Activated naive CD8-positive, alpha-beta T cell treated with anti-CD3 and anti-CD28 coated beads, Interleukin-2, amount 10 ng/mL, durations not matched to agents 7 days and 5 days (primary cell): ENCODE measurements at regions not wholly inside any gene's neighbourhood (a gene's known extent, or its start where the extent isn't known, plus 50 kb on each side); places are given as distances from the start of the nearest gene placed in this dataset.

Source experiments
- ATAC-seq: fragments of 150-1000 bp; cut with Tn5 transposase; one replicate; pipeline ENCODE4 v1.10.0; 2021; ENCODE audit warnings: low read depth, moderate library complexity
- POLR2A ChIA-PET: fragments of 350-600 bp; sonication (Branson Sonifier 250); formaldehyde crosslinking; loops from one replicate; lab custom pipeline; 2021; ENCODE audit warnings: antibody characterized with exemption; lab: Charles Lee
- DNase-seq: peaks from one replicate; pipeline ENCODE4 v3.0.0; 2021
- H3K27ac Mint-ChIP-seq: one replicate; pipeline ENCODE4 v1.8.0; 2022; ENCODE audit warnings: mild to moderate bottlenecking, mixed read lengths
- H3K27me3 Mint-ChIP-seq: one replicate; pipeline ENCODE4 v1.8.0; 2022; ENCODE audit warnings: mild to moderate bottlenecking, moderate library complexity, mixed read lengths
- H3K36me3 Mint-ChIP-seq: one replicate; pipeline ENCODE4 v1.8.0; 2021; ENCODE audit warnings: mild to moderate bottlenecking, mixed read lengths
- H3K4me1 Mint-ChIP-seq: one replicate; pipeline ENCODE4 v1.8.0; 2021; ENCODE audit warnings: mixed read lengths
- H3K4me3 Mint-ChIP-seq: one replicate; pipeline ENCODE4 v1.8.0; 2022; ENCODE audit warnings: mild to moderate bottlenecking, moderate library complexity, mixed read lengths
- H3K9me3 Mint-ChIP-seq: one replicate; pipeline ENCODE4 v1.8.0; 2021; ENCODE audit warnings: mixed read lengths

DNA sequence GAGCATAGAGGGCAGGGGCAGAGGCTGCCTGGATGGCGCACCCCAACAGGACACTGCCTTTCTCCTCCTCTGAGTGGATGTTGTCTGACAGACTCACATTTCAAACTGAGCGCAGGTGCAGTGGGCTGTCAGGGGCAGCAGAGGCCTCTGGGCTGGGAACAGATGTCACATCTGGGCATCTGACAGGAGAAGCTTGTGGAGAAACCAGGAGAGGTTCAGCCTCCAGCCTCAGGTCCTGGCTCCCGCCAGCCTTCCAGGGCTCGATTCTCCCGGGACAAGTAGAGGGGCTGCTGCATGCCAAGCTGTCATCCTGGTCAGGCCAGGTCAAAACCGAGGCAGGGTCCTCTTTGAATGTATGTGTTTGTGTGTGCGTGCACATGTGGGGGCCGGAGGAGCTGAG lies 67.7 kb upstream of the SDK2 start:
- Mint-ChIP-seq H3K27ac (no peak overlapping the region), H3K4me1 (peaks cover 9% of the 10 kb centered on the region), H3K9me3 (no peaks in the 10 kb centered on the region), H3K27me3 (peaks cover 22% of the 10 kb centered on the region), H3K4me3 (no peak overlapping the region), H3K36me3 (no peaks in the 10 kb centered on the region)
- no peak for DNase-seq
- POLR2A ChIA-PET: no interaction called here
- ATAC-seq: no peak

DNA sequence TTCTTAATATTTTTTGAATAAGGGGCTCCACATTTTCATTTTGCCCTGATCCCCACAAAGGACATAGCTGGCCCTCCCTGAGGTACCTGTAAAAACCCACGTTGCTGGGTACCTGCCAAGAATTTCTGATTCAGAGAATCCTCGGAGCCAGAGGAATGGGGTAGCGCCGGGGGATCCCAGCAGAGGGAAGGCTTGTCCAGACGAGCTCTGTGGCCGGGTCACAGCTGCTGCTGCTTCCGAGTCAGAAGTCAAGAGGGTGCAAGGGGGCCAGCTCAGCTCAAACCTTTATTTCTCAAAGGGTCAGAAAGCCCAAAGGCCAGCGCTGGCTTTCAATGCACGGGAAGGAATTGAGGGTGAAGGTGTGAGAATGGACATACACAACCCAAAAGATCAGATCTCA lies 68.9 kb upstream of the SDK2 start:
- peaks cover 11% of the 10 kb centered on the region for H3K4me1 Mint-ChIP-seq
- POLR2A ChIA-PET: no interaction called here
- no peak overlapping the region for H3K27ac Mint-ChIP-seq
- DNase-seq: no peak
- H3K9me3 Mint-ChIP-seq: no peaks in the 10 kb centered on the region
- ATAC-seq: no peak
- no peak overlapping the region for H3K4me3 Mint-ChIP-seq
- peaks cover 21% of the 10 kb centered on the region for H3K27me3 Mint-ChIP-seq
- H3K36me3 Mint-ChIP-seq: no peaks in the 10 kb centered on the region

DNA sequence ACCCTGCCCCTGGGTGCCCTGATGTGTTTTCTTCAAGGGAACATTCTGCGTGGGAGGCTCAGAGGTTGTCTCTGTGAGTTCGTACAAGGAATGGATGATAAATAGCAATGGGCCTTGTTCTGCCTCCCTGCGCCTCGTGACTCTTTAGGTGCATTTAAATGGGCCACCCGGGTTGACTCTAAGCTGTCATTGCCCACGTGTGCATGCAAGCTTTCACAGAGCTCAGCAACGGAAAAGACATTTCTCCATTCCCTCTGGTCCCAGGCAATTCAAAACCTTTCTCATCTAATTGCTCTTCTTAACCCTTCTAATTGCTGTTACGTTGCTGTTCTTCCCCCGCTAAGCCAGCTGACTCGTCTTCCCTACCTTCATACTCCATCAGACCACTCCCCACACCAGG lies 71.5 kb upstream of the SDK2 start:
- H3K4me1 Mint-ChIP-seq: peaks cover 8% of the 10 kb centered on the region

DNA sequence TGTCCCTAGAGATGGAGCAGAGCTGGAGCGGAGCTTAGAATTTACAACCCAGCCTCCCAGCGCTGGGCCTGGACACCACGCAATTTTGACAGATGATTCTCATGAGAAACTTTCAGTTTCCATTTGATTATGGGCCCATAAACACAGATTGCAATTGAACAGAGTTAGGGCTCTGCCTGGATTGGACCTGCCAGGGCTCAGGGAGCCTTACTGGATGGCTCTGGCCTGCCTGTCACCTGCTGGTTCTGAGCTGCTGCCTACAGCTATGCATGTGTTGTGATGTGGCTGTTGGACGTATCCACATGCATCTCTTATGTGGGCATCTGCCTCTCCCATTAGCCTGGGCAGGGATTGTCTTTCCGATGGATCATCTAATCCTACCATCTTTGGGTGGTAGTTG lies 73.4 kb upstream of the SDK2 start:
- DNase-seq: no peak
- no peaks in the 10 kb centered on the region for H3K9me3 Mint-ChIP-seq
- no peaks in the 10 kb centered on the region for H3K36me3 Mint-ChIP-seq
- ATAC-seq: no peak
- POLR2A ChIA-PET: interaction anchor here (0.7 kb wide), 1 partner anchor 483 kb away, joined by 3 read pairs; no protein-coding TSS in a partner anchor
- peaks cover 14% of the 10 kb centered on the region for H3K4me1 Mint-ChIP-seq
- no peak overlapping the region for H3K27ac Mint-ChIP-seq
- no peak overlapping the region for H3K4me3 Mint-ChIP-seq
- H3K27me3 Mint-ChIP-seq: peaks cover 13% of the 10 kb centered on the region

More for the DNA sequence above, 71.5 kb upstream of the SDK2 start:
- no peak overlapping the region for H3K4me3 Mint-ChIP-seq
- ATAC-seq (no peak), DNase-seq (no peak)
- H3K9me3 Mint-ChIP-seq: no peaks in the 10 kb centered on the region
- no peaks in the 10 kb centered on the region for H3K36me3 Mint-ChIP-seq
- no peak overlapping the region for H3K27ac Mint-ChIP-seq
- POLR2A ChIA-PET: no interaction called here
- H3K27me3 Mint-ChIP-seq: peaks cover 13% of the 10 kb centered on the region

- DNase-seq (no peak), ATAC-seq (no peak)
- Mint-ChIP-seq H3K27me3 (peaks cover 10% of the 10 kb centered on the region), H3K27ac (no peak overlapping the region), H3K4me1 (peaks cover 21% of the 10 kb centered on the region), H3K36me3 (no peaks in the 10 kb centered on the region), H3K9me3 (no peaks in the 10 kb centered on the region), H3K4me3 (no peak overlapping the region)
- POLR2A ChIA-PET: no interaction called here
Measured at GRCh38 chr17:73718362-73718761, 74.1 kb upstream of the SDK2 start.

GRCh38 chr17:73718912-73719311 lies 74.7 kb upstream of the SDK2 start:
- no peak for DNase-seq
- Mint-ChIP-seq H3K9me3 (no peaks in the 10 kb centered on the region), H3K27ac (no peak overlapping the region), H3K4me1 (peaks cover 21% of the 10 kb centered on the region), H3K36me3 (no peaks in the 10 kb centered on the region), H3K4me3 (no peak overlapping the region), H3K27me3 (peaks cover 11% of the 10 kb centered on the region)
- POLR2A ChIA-PET: no interaction called here
- no peak for ATAC-seq

DNA sequence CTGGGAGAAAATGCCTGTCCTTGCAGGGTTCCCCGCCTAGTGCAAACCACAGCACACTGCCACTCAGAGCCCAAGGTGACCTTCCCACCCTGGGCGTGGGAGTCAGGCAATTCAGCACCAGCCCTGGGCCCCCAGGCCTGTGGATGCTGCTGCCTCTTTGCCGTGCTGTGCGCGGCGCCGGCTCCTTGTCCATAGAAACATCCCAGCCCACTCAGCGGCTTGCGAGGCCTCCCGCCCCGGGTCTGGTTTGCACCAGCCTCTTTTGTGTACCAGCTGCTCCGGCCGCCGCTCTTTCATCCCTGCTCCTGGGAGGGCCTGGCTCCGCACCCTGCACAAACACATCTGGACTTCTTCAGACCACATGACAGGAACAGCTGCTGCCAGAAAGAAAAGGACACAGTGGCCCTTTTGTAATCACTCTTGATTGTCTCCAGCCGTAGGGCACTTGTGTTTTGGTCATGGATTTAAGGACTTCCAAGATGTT lies 75.4 kb upstream of the SDK2 start:
- Mint-ChIP-seq H3K4me3 (no peak overlapping the region), H3K9me3 (no peaks in the 10 kb centered on the region), H3K27ac (peak overlapping the region; percentile 5), H3K27me3 (peaks cover 12% of the 10 kb centered on the region), H3K4me1 (peaks cover 21% of the 10 kb centered on the region), H3K36me3 (no peaks in the 10 kb centered on the region)
- no peak for ATAC-seq
- no peak for DNase-seq
- POLR2A ChIA-PET: no interaction called here

DNA sequence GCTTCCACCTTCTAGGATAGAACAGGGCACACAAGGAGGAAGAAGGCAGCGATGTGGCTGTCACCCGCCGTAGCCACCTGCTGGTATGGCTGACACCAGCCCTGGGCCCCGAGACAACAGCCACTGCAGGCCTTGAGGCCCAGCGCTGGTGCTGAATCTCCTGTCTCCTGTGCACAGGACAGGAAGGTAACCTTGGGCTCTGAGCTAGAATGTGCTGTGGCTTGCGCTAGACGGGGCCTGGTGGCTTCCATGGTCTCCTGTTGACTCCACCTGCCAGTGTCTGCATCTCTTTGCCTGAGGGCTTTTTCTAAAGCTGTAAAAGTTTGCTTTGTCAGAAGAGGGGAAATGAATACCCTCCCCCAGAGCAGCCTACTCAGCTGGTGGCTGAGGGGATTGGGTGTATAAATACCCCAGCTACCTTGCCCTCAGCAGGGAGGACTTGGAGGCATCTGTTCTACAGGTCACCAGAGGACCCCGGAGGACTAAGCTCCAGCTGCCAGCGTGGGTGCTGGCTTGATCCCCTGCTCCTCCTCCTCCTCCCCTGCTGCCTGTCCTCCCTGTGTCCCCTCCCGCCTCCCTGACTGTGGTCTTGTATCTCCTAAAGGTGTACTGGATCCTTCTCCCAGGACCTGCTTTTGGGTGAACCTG lies 76.1 kb upstream of the SDK2 start:
- no peak overlapping the region for H3K4me3 Mint-ChIP-seq
- H3K27me3 Mint-ChIP-seq: peaks cover 10% of the 10 kb centered on the region
- no peak for DNase-seq
- no peak overlapping the region for H3K27ac Mint-ChIP-seq
- no peaks in the 10 kb centered on the region for H3K9me3 Mint-ChIP-seq
- POLR2A ChIA-PET: interaction anchor here (0.7 kb wide), 1 partner anchor 27 kb away, joined by 3 read pairs; no protein-coding TSS in a partner anchor
- ATAC-seq: no peak
- peaks cover 21% of the 10 kb centered on the region for H3K4me1 Mint-ChIP-seq
- no peaks in the 10 kb centered on the region for H3K36me3 Mint-ChIP-seq

DNA sequence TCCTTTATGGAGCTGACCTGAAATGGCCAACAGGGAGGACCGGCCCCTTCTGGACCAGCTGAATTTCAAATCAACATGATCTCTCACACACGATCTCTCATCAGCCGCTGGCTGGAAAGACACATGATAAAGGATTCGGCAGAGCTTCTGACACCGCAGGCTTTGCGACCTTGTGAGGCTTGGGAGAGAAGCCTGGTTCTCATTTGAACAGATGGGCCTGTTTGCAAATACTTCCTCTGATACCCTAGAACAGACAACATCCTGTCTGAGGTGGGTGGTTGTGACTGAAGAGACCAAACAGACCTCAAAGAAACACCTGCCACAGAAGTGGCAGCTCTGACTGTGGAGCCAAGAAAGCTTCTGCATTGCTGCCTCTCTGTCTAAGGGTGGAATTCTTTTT lies 77.9 kb upstream of the SDK2 start:
- DNase-seq: peak; percentile 49
- Mint-ChIP-seq H3K9me3 (no peaks in the 10 kb centered on the region), H3K4me3 (peak overlapping the region; percentile 59), H3K4me1 (peaks cover 21% of the 10 kb centered on the region), H3K27ac (peak overlapping the region; percentile 81), H3K36me3 (no peaks in the 10 kb centered on the region), H3K27me3 (peaks cover 4% of the 10 kb centered on the region)
- ATAC-seq: peak; percentile 97
- POLR2A ChIA-PET: interaction anchor here (0.8 kb wide), 1 partner anchor 129 kb away, joined by 3 read pairs; no protein-coding TSS in a partner anchor

DNA sequence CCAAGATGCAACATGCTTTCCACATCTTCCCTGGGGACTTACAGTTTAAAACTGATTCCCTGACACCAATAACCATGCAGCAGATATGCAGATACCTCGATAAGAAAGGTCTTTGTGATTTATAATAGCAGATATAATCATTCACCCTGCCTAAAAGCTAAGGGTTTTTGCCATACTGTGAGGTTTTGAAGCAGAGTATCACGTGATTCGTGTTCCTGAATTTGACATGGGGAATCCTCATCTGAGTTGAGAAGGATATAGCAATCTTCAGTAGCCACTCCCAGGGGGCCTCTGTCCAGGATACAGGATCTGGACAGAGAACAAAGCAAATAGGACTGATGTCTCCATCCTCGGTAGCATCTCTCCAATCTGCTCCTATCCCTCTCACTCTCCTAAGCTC lies 79.1 kb upstream of the SDK2 start:
- ATAC-seq: no peak
- peaks cover 19% of the 10 kb centered on the region for H3K4me1 Mint-ChIP-seq
- H3K27ac Mint-ChIP-seq: no peak overlapping the region
- no peaks in the 10 kb centered on the region for H3K36me3 Mint-ChIP-seq
- POLR2A ChIA-PET: no interaction called here
- H3K4me3 Mint-ChIP-seq: no peak overlapping the region
- DNase-seq: no peak
- H3K9me3 Mint-ChIP-seq: no peaks in the 10 kb centered on the region
- H3K27me3 Mint-ChIP-seq: peaks cover 4% of the 10 kb centered on the region

DNA sequence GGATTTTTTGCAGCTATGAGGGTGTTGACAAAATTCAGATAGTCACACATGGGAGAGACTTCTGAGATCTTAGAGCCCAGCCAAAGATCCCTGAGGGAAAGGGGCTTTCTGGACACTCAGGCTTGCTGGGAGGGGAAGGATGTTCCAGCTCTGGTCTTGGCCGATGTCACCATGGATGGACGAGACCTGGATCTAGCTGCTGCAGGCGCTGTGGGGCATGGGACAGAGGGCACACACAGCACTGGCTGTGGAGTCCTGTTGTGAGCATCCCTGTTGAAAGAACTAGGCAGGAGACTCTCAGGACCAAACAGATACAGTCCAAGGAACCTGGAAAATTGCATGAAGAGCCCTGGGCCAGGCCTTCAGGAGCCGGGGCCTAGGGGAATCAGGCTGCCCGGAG lies 80.1 kb upstream of the SDK2 start:
- Mint-ChIP-seq H3K27me3 (peaks cover 4% of the 10 kb centered on the region), H3K9me3 (peaks cover under 1% of the 10 kb centered on the region), H3K4me3 (no peak overlapping the region), H3K36me3 (no peaks in the 10 kb centered on the region), H3K27ac (no peak overlapping the region), H3K4me1 (peaks cover 19% of the 10 kb centered on the region)
- POLR2A ChIA-PET: no interaction called here
- ATAC-seq: no peak
- no peak for DNase-seq

- no peaks in the 10 kb centered on the region for H3K36me3 Mint-ChIP-seq
Measured at GRCh38 chr17:73724990-73725389, 80.7 kb upstream of the SDK2 start.

GRCh38 chr17:73725794-73726515 lies 81.7 kb upstream of the SDK2 start:
- peaks cover 4% of the 10 kb centered on the region for H3K27me3 Mint-ChIP-seq
- ATAC-seq (no peak), DNase-seq (no peak)
- H3K36me3 Mint-ChIP-seq: no peaks in the 10 kb centered on the region
- peaks cover 11% of the 10 kb centered on the region for H3K9me3 Mint-ChIP-seq
- peaks cover 17% of the 10 kb centered on the region for H3K4me1 Mint-ChIP-seq
- POLR2A ChIA-PET: no interaction called here
- H3K4me3 Mint-ChIP-seq: no peak overlapping the region
- H3K27ac Mint-ChIP-seq: no peak overlapping the region

More at GRCh38 chr17:73724990-73725389, 80.7 kb upstream of the SDK2 start:
- no peak overlapping the region for H3K27ac Mint-ChIP-seq
- ATAC-seq (no peak), DNase-seq (no peak)
- H3K9me3 Mint-ChIP-seq: peaks cover 5% of the 10 kb centered on the region
- H3K4me1 Mint-ChIP-seq: peaks cover 19% of the 10 kb centered on the region
- POLR2A ChIA-PET: no interaction called here
- H3K27me3 Mint-ChIP-seq: peaks cover 4% of the 10 kb centered on the region
- H3K4me3 Mint-ChIP-seq: no peak overlapping the region

DNA sequence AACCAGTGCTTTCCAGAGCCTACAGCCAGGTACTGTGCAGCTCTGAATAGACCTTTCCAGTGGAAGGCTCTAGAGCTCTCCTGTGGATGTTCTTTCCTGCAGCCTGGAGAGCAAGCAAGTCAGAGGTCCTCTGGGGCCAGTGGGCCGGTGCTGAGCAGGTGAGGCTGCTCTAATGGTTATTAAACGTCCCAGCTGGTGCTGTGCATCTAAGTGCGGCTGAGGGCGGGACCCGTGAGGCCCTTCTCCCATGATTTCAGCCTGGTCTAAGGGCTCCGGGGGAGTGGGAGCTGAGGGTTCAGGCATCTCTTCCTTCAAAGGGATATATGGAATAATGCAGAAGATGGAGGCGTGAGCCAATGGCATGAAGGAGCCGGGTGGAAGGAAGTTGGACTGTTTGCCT lies 83.7 kb upstream of the SDK2 start:
- H3K36me3 Mint-ChIP-seq: no peaks in the 10 kb centered on the region
- POLR2A ChIA-PET: no interaction called here
- no peak for ATAC-seq
- peaks cover 6% of the 10 kb centered on the region for H3K27me3 Mint-ChIP-seq
- no peak overlapping the region for H3K27ac Mint-ChIP-seq
- H3K4me3 Mint-ChIP-seq: no peak overlapping the region
- H3K9me3 Mint-ChIP-seq: peaks cover 15% of the 10 kb centered on the region
- no peak for DNase-seq
- peaks cover 4% of the 10 kb centered on the region for H3K4me1 Mint-ChIP-seq
